ENCODE measurements at regions not wholly inside any gene's neighbourhood (a gene's known extent, or its start where the extent isn't known, plus 50 kb on each side); places are given as distances from the start of the nearest gene placed in this dataset.
"Not testable (repeated sequence)": the region's sequence is repeated elsewhere in the genome, so short reads cannot be mapped to it uniquely, and the experiment has no call there.

DNA sequence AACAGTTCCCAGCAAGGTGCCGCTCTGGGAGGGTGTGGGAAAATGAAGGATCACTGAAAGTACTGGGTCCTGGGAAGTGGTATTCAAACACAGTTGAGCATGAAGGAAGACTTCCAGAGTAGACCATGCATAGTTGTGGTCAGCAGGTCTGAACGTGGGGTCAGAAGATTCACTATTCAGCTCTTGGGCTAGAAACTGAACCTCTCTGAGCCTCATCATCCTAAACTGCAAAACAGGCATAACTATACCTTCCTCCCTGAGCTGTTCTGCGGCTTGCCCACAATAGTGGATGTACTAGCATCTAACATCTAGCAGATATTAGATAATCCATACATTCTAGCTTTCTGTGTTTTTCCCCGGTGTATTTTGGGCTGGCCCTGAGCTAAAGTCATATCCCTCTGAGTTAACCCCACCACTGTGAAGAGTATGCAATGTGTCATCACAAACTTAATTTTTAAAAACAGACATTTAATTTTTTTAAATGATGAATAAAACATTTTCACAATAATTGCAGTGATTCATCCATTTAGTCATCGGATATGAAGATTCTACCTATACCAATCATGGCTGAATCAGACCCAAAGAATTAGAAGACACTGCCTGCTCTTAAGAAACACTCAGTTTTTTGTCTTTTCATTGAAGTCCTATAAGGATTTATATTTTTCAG is 179.1 kb downstream of the BLID start:
- DNase-seq, result no peak

DNA sequence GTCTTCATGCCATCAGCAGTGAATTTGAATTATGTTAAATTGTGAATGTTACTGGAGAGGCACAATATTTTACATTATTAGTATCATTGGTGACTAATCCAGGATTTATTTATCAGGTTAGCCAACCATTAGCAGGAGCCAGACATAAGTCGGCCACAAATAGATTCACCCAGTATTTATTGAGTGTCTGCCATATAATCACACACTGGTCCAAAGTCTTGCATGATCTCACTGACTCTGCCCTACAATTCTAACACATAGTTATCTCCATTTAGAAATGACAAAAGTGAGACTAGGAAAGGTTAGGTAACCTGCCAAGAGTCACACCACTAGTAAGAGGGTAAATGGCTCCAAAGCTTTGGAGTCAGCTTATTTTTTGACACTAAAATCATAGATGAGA is 179.6 kb downstream of the BLID start:
- no peak for DNase-seq

GRCh38 chr11:121933694-121934093 is 182.3 kb downstream of the BLID start:
- no peak for DNase-seq

DNA sequence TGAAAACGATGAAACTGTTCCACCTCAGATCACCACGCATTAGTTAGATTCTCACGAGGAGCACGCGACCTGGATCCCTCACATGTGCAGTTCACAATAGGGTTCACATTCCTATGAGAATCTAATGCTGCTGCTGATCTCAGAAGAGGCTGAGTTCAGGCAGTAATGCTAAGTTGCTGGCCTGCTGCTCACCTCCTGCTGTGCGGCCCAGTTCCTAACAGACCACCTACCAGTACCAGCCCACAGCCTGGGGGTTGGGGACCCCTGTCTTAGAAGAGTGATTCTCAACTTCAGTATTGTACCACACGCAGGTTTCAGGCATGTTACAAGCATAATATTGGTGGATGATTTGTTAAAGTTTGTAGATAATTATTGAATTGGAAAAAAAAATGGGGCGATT is 182.7 kb downstream of the BLID start:
- no peak for DNase-seq

- no peak for DNase-seq
Observed at GRCh38 chr11:121932646-121933185, 183.3 kb downstream of the BLID start.

GRCh38 chr11:121931748-121932352 is 184.2 kb downstream of the BLID start:
- no peak for DNase-seq

GRCh38 chr11:121931121-121931520 is 184.9 kb downstream of the BLID start:
- DNase-seq, result no peak

GRCh38 chr11:121930004-121930965 is 185.7 kb downstream of the BLID start:
- no peak for DNase-seq

DNA sequence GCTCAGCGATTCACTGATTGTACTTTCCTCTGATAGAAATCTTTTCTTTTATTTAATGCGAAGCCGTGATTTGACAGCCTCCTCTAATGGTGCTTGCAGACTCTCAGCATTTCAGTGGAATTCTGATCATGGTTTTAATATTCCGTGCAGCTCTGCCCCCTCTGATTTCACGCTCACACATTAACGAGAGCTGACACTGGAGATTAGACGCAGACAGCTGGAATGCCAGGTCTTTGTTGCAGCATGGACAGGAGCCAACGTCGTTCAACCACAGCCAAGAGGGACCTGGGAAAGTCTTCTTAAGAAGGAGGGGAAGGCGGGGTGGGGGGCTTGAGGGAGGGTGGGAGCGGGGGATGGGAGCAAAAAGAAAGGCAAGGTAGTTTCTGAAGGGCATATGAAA is 186.4 kb downstream of the BLID start:
- no peak for DNase-seq

DNA sequence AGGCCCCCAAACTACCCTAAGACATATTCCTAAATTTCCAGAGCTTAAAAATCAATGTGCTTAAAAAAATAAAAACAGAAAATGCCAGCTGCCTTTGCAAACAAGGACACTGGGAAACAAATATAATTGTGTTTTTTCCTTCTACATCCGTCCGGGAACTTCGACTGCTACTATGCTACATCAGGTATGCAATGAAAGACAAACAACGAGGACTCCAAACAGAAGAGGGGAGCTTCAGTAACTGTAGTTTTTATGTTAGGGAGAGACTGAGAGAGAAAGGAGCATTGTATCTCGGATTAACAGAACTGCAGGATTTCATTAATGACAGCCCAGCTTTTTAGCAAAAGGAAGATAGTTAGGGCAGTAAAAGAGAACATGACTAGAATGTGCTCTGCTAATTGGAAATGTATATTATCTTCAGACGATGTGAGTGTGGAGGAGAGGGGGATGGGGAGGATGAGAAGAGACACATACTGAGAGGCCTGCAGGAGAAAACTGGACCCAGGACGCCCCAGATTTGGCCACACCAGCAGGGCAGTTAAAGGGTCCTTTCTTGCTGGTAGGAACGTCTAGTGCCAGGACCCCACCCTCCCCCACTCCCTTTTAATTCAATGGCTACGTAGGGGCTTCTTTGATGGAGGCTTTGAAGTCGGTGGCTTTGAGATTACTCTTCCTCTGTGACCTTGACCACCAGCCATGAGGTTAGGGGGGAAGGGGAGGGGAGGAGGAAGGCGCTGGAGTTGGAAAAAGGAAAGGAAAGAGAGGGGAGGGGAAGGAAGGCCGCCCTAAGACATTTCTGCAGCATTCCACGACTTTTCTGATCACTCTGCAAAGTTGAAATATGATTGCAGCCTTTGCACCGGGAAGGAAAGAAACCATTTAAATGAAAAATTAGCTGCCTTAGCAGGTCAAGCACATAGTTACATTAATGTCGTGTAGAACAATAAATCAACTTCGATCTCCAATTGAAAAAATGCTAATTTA is 187.1 kb downstream of the BLID start:
- no peak for DNase-seq

- no peak for DNase-seq
Observed at GRCh38 chr11:121927789-121928188, 188.2 kb downstream of the BLID start.

- DNase-seq, result no peak
Observed at GRCh38 chr11:121927097-121927785, 188.8 kb downstream of the BLID start.

DNA sequence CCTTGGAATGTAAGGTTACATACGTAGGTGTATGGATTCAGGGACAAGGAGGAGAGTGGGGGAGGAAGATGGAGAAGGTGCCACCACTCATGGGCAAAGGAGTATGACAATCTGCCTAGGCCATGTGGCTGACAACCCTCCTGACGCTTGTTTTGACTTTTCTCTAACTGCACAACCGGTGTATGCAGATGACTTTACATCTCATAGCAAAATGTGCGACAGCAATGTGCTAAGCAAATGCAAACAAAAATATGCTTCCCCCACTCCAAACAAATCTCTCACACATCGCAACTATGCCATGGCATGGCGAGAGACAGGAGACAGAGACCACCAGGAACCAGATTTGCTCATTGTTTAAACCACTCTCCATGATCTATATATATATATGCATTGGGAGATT is 191.8 kb downstream of the BLID start:
- no peak for DNase-seq

DNA sequence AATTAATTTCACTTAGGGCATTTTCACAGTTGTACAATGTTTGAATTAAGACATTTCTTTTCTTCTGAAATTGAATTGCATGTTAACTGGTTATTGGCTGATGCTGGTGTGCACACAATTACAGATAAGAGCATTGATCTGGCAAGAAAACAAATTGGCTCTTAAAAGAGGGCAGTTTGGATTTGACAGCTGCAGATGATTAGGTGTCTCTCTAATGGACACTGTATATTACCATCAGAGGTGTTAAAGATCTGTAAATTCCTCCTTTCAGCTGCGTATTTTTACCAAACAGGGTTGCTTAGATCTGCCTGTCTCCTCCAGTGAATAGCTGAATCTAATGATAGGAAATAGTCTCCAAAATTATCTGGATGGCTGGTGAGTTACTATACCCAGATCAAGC is 198.5 kb downstream of the BLID start:
- DNase-seq, result no peak

- DNase-seq, result no peak
Observed at GRCh38 chr11:121914508-121915059, 201.4 kb downstream of the BLID start.

- DNase-seq, result no peak
Observed at GRCh38 chr11:121909596-121909995, 206.4 kb downstream of the BLID start.

DNA sequence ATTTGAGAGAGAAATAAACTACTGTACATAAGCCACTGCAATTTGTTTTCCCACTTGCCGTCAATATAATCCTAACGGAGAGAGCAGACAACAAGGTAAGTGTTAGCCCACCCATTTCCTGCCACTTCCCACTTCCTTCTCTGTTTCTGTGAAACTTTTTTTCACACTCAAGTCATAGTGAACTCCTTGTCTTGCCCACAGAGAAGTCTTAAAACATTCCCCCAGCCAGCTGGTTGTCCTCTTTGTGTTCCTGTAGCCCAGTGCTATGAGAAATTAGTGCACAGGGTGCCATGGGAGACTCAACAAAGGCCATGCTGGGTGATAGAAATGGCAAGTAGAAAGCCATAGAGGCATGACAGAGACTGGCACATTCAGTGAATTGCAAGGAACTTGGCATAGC is 208.6 kb downstream of the BLID start:
- DNase-seq, result no peak

- no peak for DNase-seq
Observed at GRCh38 chr11:121904148-121904547, 211.9 kb downstream of the BLID start.

GRCh38 chr11:121901886-121902285 is 214.1 kb downstream of the BLID start:
- DNase-seq, result no peak

GRCh38 chr11:121901417-121901816 is 214.6 kb downstream of the BLID start:
- not testable (repeated sequence) for DNase-seq

- DNase-seq, result no peak
Observed at GRCh38 chr11:121899520-121899919, 216.5 kb downstream of the BLID start.

Measured in NCI-H446 (cell line).